GM12891 (cell line): ENCODE measurements at regions not wholly inside any gene's neighbourhood (a gene's known extent, or its start where the extent isn't known, plus 50 kb on each side); places are given as distances from the start of the nearest gene placed in this dataset.

Source experiments
- DNase-seq: peaks from one replicate; pipeline ENCODE4 v3.0.0; 2011; ENCODE audit warnings: low spot score; ENCODE audit not compliant: insufficient read length
- FAIRE-seq: peaks from 2 replicates; lab custom pipeline; 2011; peaks lifted over from hg19 to GRCh38; lab: Jason Lieb, UNC
- PAX5 ChIP-seq: IDR thresholded peaks from 2 replicates; pipeline ENCODE4 v1.6.1; 2011; ENCODE audit warnings: low read length, moderate library complexity, mild to moderate bottlenecking; ENCODE audit not compliant: insufficient read depth, severe bottlenecking
- POLR2A ChIP-seq: IDR thresholded peaks from 2 replicates; pipeline ENCODE4 v1.6.1; 2011; ENCODE audit warnings: low read depth, low read length, control low read depth
- POLR2AphosphoS5 ChIP-seq: IDR thresholded peaks from 2 replicates; pipeline ENCODE4 v1.6.1; 2011; ENCODE audit warnings: low read depth, low read length, control low read depth
- POU2F2 ChIP-seq: IDR thresholded peaks from 2 replicates; pipeline ENCODE4 v1.6.1; 2011; ENCODE audit warnings: low read depth, mild to moderate bottlenecking, control low read depth, low read length, moderate library complexity
- SPI1 ChIP-seq: IDR thresholded peaks from 2 replicates; pipeline ENCODE4 v1.6.1; 2011; ENCODE audit warnings: low read depth, low read length, control low read depth
- TAF1 ChIP-seq: IDR thresholded peaks from 2 replicates; pipeline ENCODE4 v1.6.1; 2011; ENCODE audit warnings: low read depth, low read length, control low read depth

GRCh38 chr6:40788661-40789655, 201.8 kb upstream of the LRFN2 start:
- no peak for TF ChIP-seq POLR2A
- TF ChIP-seq POU2F2: no peak
- no peak for TF ChIP-seq SPI1
- no peak for TF ChIP-seq PAX5
- DNase-seq (no peak), FAIRE-seq (no peak)

- DNase-seq (no peak), FAIRE-seq (no peak)
- no peak for TF ChIP-seq SPI1
- TF ChIP-seq TAF1: no peak
- TF ChIP-seq PAX5: no peak
- TF ChIP-seq POU2F2: no peak
- TF ChIP-seq POLR2AphosphoS5: no peak
- no peak for TF ChIP-seq POLR2A
Observed at GRCh38 chr6:40782355-40782754, 195.2 kb upstream of the LRFN2 start.

GRCh38 chr6:40780637-40781036, 193.5 kb upstream of the LRFN2 start:
- DNase-seq (no peak), FAIRE-seq (no peak)

GRCh38 chr6:40779409-40779808, 192.2 kb upstream of the LRFN2 start:
- TF ChIP-seq SPI1: no peak
- TF ChIP-seq TAF1: no peak
- TF ChIP-seq PAX5: no peak
- TF ChIP-seq POLR2A: no peak
- no peak for TF ChIP-seq POLR2AphosphoS5
- no peak for TF ChIP-seq POU2F2
- no peak for FAIRE-seq
- no peak for DNase-seq

More at GRCh38 chr6:40780637-40781036, 193.5 kb upstream of the LRFN2 start:
- TF ChIP-seq POLR2AphosphoS5 (no peak), TAF1 (no peak), POU2F2 (no peak), PAX5 (no peak), POLR2A (no peak), SPI1 (no peak)

- TF ChIP-seq POLR2A (no peak), POLR2AphosphoS5 (no peak), PAX5 (no peak), TAF1 (no peak), POU2F2 (no peak), SPI1 (no peak)
- FAIRE-seq (no peak), DNase-seq (no peak)
Observed at GRCh38 chr6:40778918-40779317, 191.8 kb upstream of the LRFN2 start.

GRCh38 chr6:40778196-40778595, 191.0 kb upstream of the LRFN2 start:
- DNase-seq (no peak), FAIRE-seq (no peak)
- no peak for TF ChIP-seq POLR2A
- no peak for TF ChIP-seq TAF1
- TF ChIP-seq PAX5: no peak
- TF ChIP-seq SPI1: no peak
- TF ChIP-seq POLR2AphosphoS5: no peak
- TF ChIP-seq POU2F2: no peak

- TF ChIP-seq POLR2AphosphoS5 (no peak), POLR2A (no peak), TAF1 (no peak), PAX5 (no peak), SPI1 (no peak), POU2F2 (no peak)
- DNase-seq: no peak
Observed at GRCh38 chr6:40774932-40775331, 187.8 kb upstream of the LRFN2 start.

GRCh38 chr6:40770794-40771193, 183.6 kb upstream of the LRFN2 start:
- TF ChIP-seq POLR2AphosphoS5 (no peak), SPI1 (no peak), POLR2A (no peak), PAX5 (no peak), TAF1 (no peak), POU2F2 (no peak)
- no peak for FAIRE-seq
- no peak for DNase-seq

More at GRCh38 chr6:40774932-40775331, 187.8 kb upstream of the LRFN2 start:
- FAIRE-seq: no peak

- DNase-seq: no peak
- FAIRE-seq: no peak
Observed at GRCh38 chr6:40764726-40765125, 177.6 kb upstream of the LRFN2 start.

GRCh38 chr6:40762981-40763380, 175.8 kb upstream of the LRFN2 start:
- TF ChIP-seq TAF1: no peak
- TF ChIP-seq PAX5: no peak
- no peak for TF ChIP-seq POLR2AphosphoS5
- TF ChIP-seq POLR2A: no peak
- TF ChIP-seq SPI1: no peak
- no peak for TF ChIP-seq POU2F2
- FAIRE-seq (no peak), DNase-seq (no peak)

More at GRCh38 chr6:40764726-40765125, 177.6 kb upstream of the LRFN2 start:
- TF ChIP-seq SPI1 (no peak), TAF1 (no peak), POU2F2 (no peak), POLR2AphosphoS5 (no peak), POLR2A (no peak), PAX5 (no peak)
